Astrocyte of the cerebellum (primary cell): ENCODE measurements at regions not wholly inside any gene's neighbourhood (a gene's known extent, or its start where the extent isn't known, plus 50 kb on each side); places are given as distances from the start of the nearest gene placed in this dataset.
"Not testable (repeated sequence)": the region's sequence is repeated elsewhere in the genome, so short reads cannot be mapped to it uniquely, and the experiment has no call there.

Experiments used
- DNase-seq: peaks from one replicate; pipeline ENCODE4 v3.0.0-alpha.2; 2011; ENCODE audit warnings: low read depth
- H3K4me3 ChIP-seq: 2 replicates; pipeline ENCODE4 v1.5.1; 2011; ENCODE audit warnings: mild to moderate bottlenecking, low read depth, low read length, moderate library complexity
- in situ Hi-C: cut with HindIII; loops from 2 replicates; pipeline ENCODE4 v1.10.0; 2017; ENCODE audit warnings: low sequenced_read_pairs
- TF ChIP-seq, protein P1 (sequence below): IDR thresholded peaks from 2 replicates; pipeline ENCODE4 v1.5.1; 2012; ENCODE audit warnings: low read length, low read depth, moderate library complexity, mild to moderate bottlenecking; ENCODE audit errors: missing control alignments

DNA sequence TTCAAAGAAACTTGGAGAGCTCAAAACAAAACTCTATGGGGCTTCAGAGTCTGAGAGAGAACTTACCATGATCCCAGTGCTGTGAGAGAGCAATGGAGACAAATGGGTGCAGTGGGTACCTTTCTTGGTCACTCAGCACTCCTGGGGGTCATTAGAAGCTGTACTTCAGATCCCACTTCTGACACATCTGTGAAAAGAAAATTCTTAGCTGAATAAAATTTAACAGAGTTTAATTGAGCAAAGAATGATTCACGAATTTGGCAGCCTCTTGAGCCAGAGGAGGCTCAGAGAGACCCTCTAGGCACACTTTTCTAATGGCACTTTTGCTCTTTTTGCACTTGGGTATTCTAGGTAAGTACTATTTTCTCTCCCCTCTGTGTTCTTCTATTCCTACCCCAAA, 96.8 kb upstream of the SYT10 start:
- no peak for DNase-seq
- no peak overlapping the region for H3K4me3 ChIP-seq
- TF ChIP-seq, protein P1, sequence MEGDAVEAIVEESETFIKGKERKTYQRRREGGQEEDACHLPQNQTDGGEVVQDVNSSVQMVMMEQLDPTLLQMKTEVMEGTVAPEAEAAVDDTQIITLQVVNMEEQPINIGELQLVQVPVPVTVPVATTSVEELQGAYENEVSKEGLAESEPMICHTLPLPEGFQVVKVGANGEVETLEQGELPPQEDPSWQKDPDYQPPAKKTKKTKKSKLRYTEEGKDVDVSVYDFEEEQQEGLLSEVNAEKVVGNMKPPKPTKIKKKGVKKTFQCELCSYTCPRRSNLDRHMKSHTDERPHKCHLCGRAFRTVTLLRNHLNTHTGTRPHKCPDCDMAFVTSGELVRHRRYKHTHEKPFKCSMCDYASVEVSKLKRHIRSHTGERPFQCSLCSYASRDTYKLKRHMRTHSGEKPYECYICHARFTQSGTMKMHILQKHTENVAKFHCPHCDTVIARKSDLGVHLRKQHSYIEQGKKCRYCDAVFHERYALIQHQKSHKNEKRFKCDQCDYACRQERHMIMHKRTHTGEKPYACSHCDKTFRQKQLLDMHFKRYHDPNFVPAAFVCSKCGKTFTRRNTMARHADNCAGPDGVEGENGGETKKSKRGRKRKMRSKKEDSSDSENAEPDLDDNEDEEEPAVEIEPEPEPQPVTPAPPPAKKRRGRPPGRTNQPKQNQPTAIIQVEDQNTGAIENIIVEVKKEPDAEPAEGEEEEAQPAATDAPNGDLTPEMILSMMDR, result no peak
- in situ Hi-C loops, result no loop called here

DNA sequence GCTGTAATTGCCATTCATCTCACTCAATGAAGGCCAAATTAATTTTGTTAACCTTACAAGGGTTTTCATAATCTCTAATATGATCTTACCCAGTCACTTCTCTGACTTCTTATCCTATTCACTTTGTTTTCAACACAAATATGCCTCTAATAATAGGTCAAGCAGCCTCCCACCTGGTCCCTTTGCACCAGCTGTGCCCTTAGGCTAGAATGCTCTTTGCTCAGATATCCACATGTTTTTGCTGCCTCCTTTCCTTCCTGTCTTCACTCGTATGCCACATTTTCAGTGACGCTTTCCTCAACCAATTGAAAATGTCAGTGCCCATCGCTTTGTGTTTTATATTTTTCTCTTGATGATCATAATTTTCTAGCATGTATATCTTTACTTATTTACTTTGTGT, 106.4 kb upstream of the SYT10 start:
- TF ChIP-seq, protein P1, result no peak
- no peak for DNase-seq
- no peak overlapping the region for H3K4me3 ChIP-seq
- in situ Hi-C loops, result no loop called here

DNA sequence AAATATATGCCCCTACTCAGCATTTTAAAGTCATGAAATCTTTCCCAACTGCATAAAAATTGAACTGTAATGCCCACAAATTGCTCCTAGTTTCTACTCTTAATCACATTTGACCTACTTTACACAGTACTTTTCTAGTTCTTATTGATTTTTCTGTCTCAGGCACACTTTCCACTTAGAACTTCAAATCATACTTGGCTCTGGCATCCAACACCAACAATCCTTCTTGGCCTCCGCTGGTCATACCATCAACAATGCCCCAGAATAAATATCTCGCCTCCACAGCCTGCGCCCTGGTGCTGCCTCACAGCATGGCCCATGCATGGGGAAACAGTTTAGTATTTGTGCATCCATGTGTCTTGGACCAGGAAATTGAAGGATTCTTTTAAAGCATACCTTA, 107.5 kb upstream of the SYT10 start:
- in situ Hi-C loops, result no loop called here
- H3K4me3 ChIP-seq, result no peak overlapping the region
- DNase-seq, result no peak
- TF ChIP-seq, protein P1, result no peak

DNA sequence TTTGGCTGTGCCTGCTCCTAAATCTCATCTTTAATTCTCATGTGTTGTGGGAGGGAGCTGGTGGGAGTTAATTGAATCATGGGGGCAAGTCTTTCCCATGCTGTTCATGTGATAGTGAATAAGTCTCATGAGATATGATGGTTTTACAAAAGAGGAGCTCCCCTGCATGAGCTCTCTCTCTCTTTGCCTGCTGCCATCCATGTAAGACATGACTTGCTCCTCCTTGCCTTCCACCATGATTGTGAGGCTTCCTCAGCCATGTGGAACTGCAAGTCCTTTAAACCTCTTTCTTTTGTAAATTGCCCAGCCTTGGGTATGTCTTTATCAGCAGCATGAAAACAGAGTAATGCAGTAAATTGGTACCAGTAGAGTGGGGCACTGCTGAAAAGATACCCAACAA, 110.6 kb upstream of the SYT10 start:
- in situ Hi-C loops, DNase-seq, H3K4me3 ChIP-seq: not testable (repeated sequence)

DNA sequence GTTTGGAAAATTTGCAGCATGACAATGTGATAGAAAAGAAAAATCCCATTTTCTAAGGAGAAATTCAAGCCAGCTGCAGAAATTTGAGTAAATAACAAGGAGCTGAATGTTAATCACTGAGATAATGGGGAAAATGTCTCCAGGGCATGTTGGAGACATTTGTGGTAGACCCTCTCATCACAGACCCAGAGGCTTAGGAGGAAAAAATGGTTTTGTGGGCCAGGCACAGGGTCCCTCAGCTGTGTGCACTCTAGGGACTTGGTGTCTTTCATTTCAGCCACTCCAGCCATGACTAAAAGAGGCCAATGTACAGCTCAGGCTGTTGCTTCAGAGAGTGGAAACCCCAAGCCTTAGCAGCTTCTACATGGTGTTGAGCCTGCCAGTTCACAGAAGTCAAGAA, 111.4 kb upstream of the SYT10 start:
- no peak for DNase-seq
- no peak overlapping the region for H3K4me3 ChIP-seq
- in situ Hi-C loops, result no loop called here
- TF ChIP-seq, protein P1, result no peak

DNA sequence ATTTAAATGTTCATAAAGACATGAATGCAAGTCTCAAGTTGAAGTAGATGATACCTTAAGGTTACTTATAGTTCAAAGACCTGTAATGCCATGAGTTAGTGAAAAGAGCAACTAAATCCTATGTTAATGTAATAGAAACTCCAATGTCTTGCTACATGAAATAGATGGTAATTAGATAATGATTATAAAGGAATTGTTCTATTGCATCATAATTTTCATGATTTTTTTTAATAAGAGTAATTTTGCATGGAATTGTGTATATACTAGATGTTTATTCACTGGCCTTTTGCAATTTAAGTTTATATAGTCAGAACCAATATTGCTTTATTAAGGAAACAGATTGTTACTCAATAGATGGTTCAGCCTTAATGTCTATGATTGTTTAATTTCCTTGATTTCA, 115.5 kb upstream of the SYT10 start:
- TF ChIP-seq, protein P1, result no peak
- in situ Hi-C loops, result no loop called here
- no peak for DNase-seq
- no peak overlapping the region for H3K4me3 ChIP-seq

DNA sequence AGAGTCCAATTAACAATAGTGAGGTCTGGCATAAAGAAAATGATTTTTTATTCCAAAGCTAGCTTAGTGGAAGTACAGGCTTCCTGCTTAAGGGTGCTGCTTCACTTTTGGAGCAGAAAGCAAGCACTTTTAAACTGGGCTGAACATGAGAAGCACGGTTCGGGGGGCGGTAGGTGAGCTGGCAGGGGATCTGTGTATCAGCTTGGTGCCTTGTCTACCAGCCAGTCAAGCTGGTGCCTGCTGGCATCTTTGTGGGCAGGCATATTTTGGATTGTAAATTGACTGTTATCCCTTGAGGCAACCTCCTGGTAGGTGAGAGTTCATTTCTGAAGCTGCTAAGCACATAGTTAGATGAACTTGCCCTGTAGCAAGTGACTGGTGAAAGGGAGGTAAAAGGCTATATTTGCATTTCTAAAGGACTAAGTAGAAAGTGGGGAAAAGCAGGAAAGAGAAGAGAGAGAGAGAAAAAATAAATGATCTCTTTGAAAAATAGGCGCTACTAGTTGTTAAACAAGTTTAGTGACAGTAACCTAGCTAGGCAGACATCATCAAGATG, 121.1 kb upstream of the SYT10 start:
- H3K4me3 ChIP-seq, result no peak overlapping the region
- DNase-seq, result no peak
- TF ChIP-seq, protein P1, result no peak
- in situ Hi-C loops, result no loop called here
